SK-N-MC (cell line): ENCODE measurements at regions not wholly inside any gene's neighbourhood (a gene's known extent, or its start where the extent isn't known, plus 50 kb on each side); places are given as distances from the start of the nearest gene placed in this dataset.

ENCODE experiments used
- EZH2 ChIP-seq: fragments of 200-600 bp; sonication (generic); IDR thresholded peaks from one replicate; pipeline ENCODE4 v1.6.1; 2017; ENCODE audit warnings: antibody characterized with exemption
- POLR2AphosphoS5 ChIP-seq: IDR thresholded peaks from 2 replicates; pipeline ENCODE4 v1.6.1; 2012; ENCODE audit warnings: mild to moderate bottlenecking, low read depth, low read length, borderline replicate concordance

DNA sequence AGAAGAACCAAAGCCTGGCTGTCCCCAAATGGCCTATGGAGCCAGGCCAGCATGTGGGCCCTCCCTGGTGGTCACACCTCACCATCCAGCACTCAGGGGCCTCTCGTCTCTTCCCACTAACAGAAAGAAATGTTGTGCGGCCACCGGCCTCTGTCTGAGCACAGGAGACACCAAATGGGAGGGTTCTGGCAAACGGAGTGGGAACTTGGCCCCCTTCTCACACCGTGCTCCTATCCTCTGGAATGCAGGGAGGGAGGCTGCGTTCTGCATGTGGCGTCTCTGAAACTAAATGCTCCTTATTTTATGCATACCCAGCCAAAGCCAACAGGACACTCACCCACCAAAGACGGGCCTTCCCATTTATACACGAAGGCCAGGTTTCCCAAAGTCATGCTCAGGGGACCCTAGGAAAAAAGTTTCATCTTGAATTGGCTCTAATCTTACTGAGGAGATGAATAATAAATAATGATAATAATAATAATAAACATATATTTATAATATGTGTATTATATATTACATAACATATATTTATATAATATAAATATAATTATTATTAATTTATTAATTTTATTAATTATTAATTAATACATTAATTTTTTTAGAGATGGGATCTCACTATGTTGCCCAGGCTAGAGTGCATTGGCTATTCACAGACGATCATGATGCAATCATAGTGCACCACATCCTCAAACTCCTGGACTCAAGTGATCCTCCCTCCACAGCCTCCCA, 102.4 kb downstream of the FOXF2 start:
- TF ChIP-seq EZH2 (no peak), POLR2AphosphoS5 (no peak)
